HepG2 (cell line): ENCODE measurements at regions not wholly inside any gene's neighbourhood (a gene's known extent, or its start where the extent isn't known, plus 50 kb on each side); places are given as distances from the start of the nearest gene placed in this dataset.

Experiments
- ATAC-seq: fragments of 200-7000 bp; cut with Tn5 transposase; 3 replicates; pipeline ENCODE4 v1.9.1; 2020; ENCODE audit warnings: mild to moderate bottlenecking, moderate library complexity
- BruUV-seq: library from RNA; stranded (reverse); fragments of 400-500 nt; replicated peaks from 2 replicates; lab custom pipeline; 2021; lab: Mats Ljungman, UMichigan
- CTCF ChIA-PET: fragments of 300-600 bp; formaldehyde crosslinking; extraction: SDS; loops from one replicate; lab custom pipeline; 2021; ENCODE audit warnings: low total read pairs, inconsistent platforms, low intra/inter-chr PET ratio; lab: Yijun Ruan, JAX
- POLR2A ChIA-PET: fragments of 350-600 bp; sonication (Branson Sonifier 250); formaldehyde crosslinking; loops from one replicate; lab custom pipeline; 2020; ENCODE audit warnings: antibody characterized with exemption, inconsistent platforms; lab: Yijun Ruan, JAX
- DNase-seq: peaks from one replicate; pipeline ENCODE4 v3.0.0-alpha.2; 2015; ENCODE audit warnings: low spot score
- FAIRE-seq: peaks from 3 replicates; lab custom pipeline; 2011; peaks lifted over from hg19 to GRCh38; lab: Jason Lieb, UNC
- H2AFZ ChIP-seq: one replicate; pipeline ENCODE4 v1.6.1; 2011; ENCODE audit warnings: low read length, inconsistent platforms
- H3K27ac ChIP-seq: fragments of 300-600 bp; 3 replicates; pipeline ENCODE4 v1.8.0; 2011; ENCODE audit warnings: mixed run types, mild to moderate bottlenecking, mixed read lengths, low read length, inconsistent platforms; ENCODE audit not compliant: insufficient read depth; ENCODE audit errors: extremely low read length
- H3K27me3 ChIP-seq, 2 experiments: fragments of 200-600 bp in 1 of 2; 2 replicates in 1 of 2; 3 replicates in 1 of 2; pipeline versions ENCODE4 v1.6.0 to v1.8.0; 2011; ENCODE audit warnings: low read length in 2 of 2, mild to moderate bottlenecking in 2 of 2, moderate library complexity in 2 of 2, inconsistent platforms in 1 of 2; ENCODE audit not compliant: insufficient read depth in 2 of 2, control insufficient read depth in 1 of 2
- H3K36me3 ChIP-seq, 2 experiments: fragments of 200-600 bp in 1 of 2; replicated peaks in 1 of 2; 2 replicates in 1 of 2; 3 replicates in 1 of 2; pipeline versions ENCODE4 v1.5.1 to v1.8.0; 2011; ENCODE audit warnings: low read length in 2 of 2, inconsistent platforms in 1 of 2; ENCODE audit not compliant: insufficient read depth in 2 of 2, control insufficient read depth in 1 of 2
- H3K4me1 ChIP-seq: 2 replicates; pipeline ENCODE4 v1.5.1; 2012; ENCODE audit warnings: low read length, inconsistent platforms; ENCODE audit not compliant: insufficient read depth
- H3K4me2 ChIP-seq: 2 replicates; pipeline ENCODE4 v1.6.0; 2011; ENCODE audit warnings: low read depth, low read length, inconsistent platforms
- H3K4me3 ChIP-seq, 3 experiments: fragments of 200-600 bp in 1 of 3; sonication (generic), shearing (Covaris generic) in 1 of 3; replicated peaks in 1 of 3; 2 replicates each; pipeline ENCODE4 v1.5.1; 2011 to 2016; ENCODE audit warnings: low read length in 3 of 3, inconsistent platforms in 2 of 3, low read depth in 2 of 3, mild to moderate bottlenecking in 2 of 3, control low read depth in 1 of 3, mixed read lengths in 1 of 3; ENCODE audit not compliant: insufficient read depth in 1 of 3
- H3K79me2 ChIP-seq: one replicate; pipeline ENCODE4 v1.6.1; 2011; ENCODE audit warnings: low read length, inconsistent platforms; ENCODE audit not compliant: insufficient read depth
- H3K9ac ChIP-seq: 2 replicates; pipeline ENCODE4 v1.6.0; 2011; ENCODE audit warnings: mild to moderate bottlenecking, low read depth, low read length, inconsistent platforms; ENCODE audit not compliant: insufficient read depth
- H3K9me3 ChIP-seq: 2 replicates; pipeline ENCODE4 v1.5.1; 2012; ENCODE audit warnings: mild to moderate bottlenecking, low read length
- H4K20me1 ChIP-seq: 2 replicates; pipeline ENCODE4 v1.6.0; 2011; ENCODE audit warnings: inconsistent platforms, mild to moderate bottlenecking, low read length, moderate library complexity; ENCODE audit not compliant: insufficient read depth
- BRCA1 ChIP-seq: sonication (generic); formaldehyde crosslinking; IDR thresholded peaks from 2 replicates; pipeline ENCODE4 v1.4.0; 2020; ENCODE audit warnings: missing genetic modification reagents
- NAIF1 ChIP-seq: sonication (generic); formaldehyde crosslinking; IDR thresholded peaks from 2 replicates; pipeline ENCODE4 v1.5.0; 2020; ENCODE audit warnings: mild to moderate bottlenecking, missing genetic modification reagents, borderline replicate concordance
- PHF5A ChIP-seq: IDR thresholded peaks from one replicate; pipeline ENCODE4 v1.6.1; 2018; ENCODE audit warnings: low read depth, missing genetic modification reagents; ENCODE audit not compliant: unreplicated experiment
- THYN1 ChIP-seq: sonication (generic); formaldehyde crosslinking; IDR thresholded peaks from 2 replicates; pipeline ENCODE4 v1.8.1; 2023; ENCODE audit warnings: low read depth, mild to moderate bottlenecking, moderate library complexity, missing genetic modification reagents, borderline replicate concordance
- TRAFD1 ChIP-seq: sonication (generic); formaldehyde crosslinking; IDR thresholded peaks from 2 replicates; pipeline ENCODE4 v1.5.1; 2020; ENCODE audit warnings: missing genetic modification reagents, mild to moderate bottlenecking, borderline replicate concordance
- ZEB1 ChIP-seq: IDR thresholded peaks from 2 replicates; pipeline ENCODE4 v1.6.1; 2012; ENCODE audit warnings: mild to moderate bottlenecking, low read depth, inconsistent platforms; ENCODE audit not compliant: insufficient replicate concordance
- ZNF264 ChIP-seq: sonication (generic); formaldehyde crosslinking; IDR thresholded peaks from 2 replicates; pipeline ENCODE4 v1.4.0; 2020; ENCODE audit warnings: missing genetic modification reagents
- ZNF34 ChIP-seq: sonication (generic); formaldehyde crosslinking; IDR thresholded peaks from 2 replicates; pipeline ENCODE4 v1.4.0; 2020; ENCODE audit warnings: mild to moderate bottlenecking, missing genetic modification reagents, borderline replicate concordance
- ZNF383 ChIP-seq: sonication (generic); formaldehyde crosslinking; IDR thresholded peaks from 2 replicates; pipeline ENCODE4 v1.4.0; 2020; ENCODE audit warnings: missing genetic modification reagents, mild to moderate bottlenecking, borderline replicate concordance
- ZNF576 ChIP-seq: sonication (generic); formaldehyde crosslinking; IDR thresholded peaks from 2 replicates; pipeline ENCODE4 v1.4.0; 2020; ENCODE audit warnings: mild to moderate bottlenecking, missing genetic modification reagents
- ZNF646 ChIP-seq: sonication (generic); formaldehyde crosslinking; IDR thresholded peaks from 2 replicates; pipeline ENCODE4 v1.9.0; 2021; ENCODE audit warnings: mild to moderate bottlenecking, missing genetic modification reagents
- WGBS: methylation state at CpG from one replicate; pipeline ENCODE4 v1.1.6; 2017; ENCODE audit warnings: low lambda C conversion rate; 5-methylcytosine and 5-hydroxymethylcytosine counted together
- in situ Hi-C: cut with HindIII; loops from 2 replicates; pipeline ENCODE4 v1.10.0; 2017; ENCODE audit warnings: low pct_unique_long_range_greater_than_20kb; ENCODE audit not compliant: extremely low pct_ligation_motif_present
- intact Hi-C: fragments of 100-400 bp; cut with micrococcal nuclease; formaldehyde crosslinking; loops from one replicate; pipeline ENCODE4 v1.10.0; 2022; ENCODE audit not compliant: unreplicated experiment

- FAIRE-seq (no peak), DNase-seq (no peak)
- H3K4me2 ChIP-seq = no peak overlapping the region
- no peak overlapping the region for H3K9ac ChIP-seq
- TF ChIP-seq ZNF576 (CRISPR knock-in tag) (no peak), ZEB1 (no peak), ZNF646 (CRISPR knock-in tag) (no peak), ZNF34 (CRISPR knock-in tag) (no peak), PHF5A (CRISPR knock-in tag) (no peak), ZNF383 (no peak), TRAFD1 (CRISPR knock-in tag) (no peak), ZNF264 (CRISPR knock-in tag) (no peak), BRCA1 (no peak), THYN1 (CRISPR knock-in tag) (no peak), NAIF1 (no peak)
- TF ChIP-seq, all 625 proteins: peak for 0
- in situ Hi-C loops = no loop called here
- Histone ChIP-seq H3K36me3 (no peaks in the 10 kb centered on the region), H3K9me3 (no peaks in the 10 kb centered on the region), H2AFZ (no peak overlapping the region), H3K4me3 (no peak overlapping the region), H3K27me3 (no peaks in the 10 kb centered on the region), H3K79me2 (no peaks in the 10 kb centered on the region), H3K4me1 (no peaks in the 10 kb centered on the region), H4K20me1 (no peaks in the 10 kb centered on the region), H3K27ac (no peak overlapping the region)
- CTCF ChIA-PET = no interaction called here
- intact Hi-C loops = no loop called here
- POLR2A ChIA-PET = no interaction called here
- BruUV-seq = no TSS peak
- 11% methylated on average over 1 of the region's 1 CpG for WGBS
- no peak for ATAC-seq
Observed at GRCh38 chr13:34767778-34768177, 174.3 kb upstream of the NBEA start.
